K562 (cell line): ENCODE measurements at regions not wholly inside any gene's neighbourhood (a gene's known extent, or its start where the extent isn't known, plus 50 kb on each side); places are given as distances from the start of the nearest gene placed in this dataset.

Experiments used
- CBFB ChIP-seq: sonication (generic); formaldehyde crosslinking; IDR thresholded peaks from 2 replicates; pipeline ENCODE4 v1.4.0; 2020; ENCODE audit warnings: mild to moderate bottlenecking, missing genetic modification reagents
- ERF ChIP-seq: fragments of 450-650 bp; formaldehyde crosslinking; IDR thresholded peaks from 2 replicates; pipeline ENCODE4 v1.4.0; 2020; ENCODE audit warnings: mild to moderate bottlenecking, mixed read lengths
- GATAD2A ChIP-seq: fragments of 450-650 bp; IDR thresholded peaks from 2 replicates; pipeline ENCODE4 v1.6.1; 2017
- HCFC1 ChIP-seq: IDR thresholded peaks from 2 replicates; pipeline ENCODE4 v1.6.1; 2012; ENCODE audit warnings: low read depth, low read length, improper control_type of control experiment
- HDAC6 ChIP-seq: IDR thresholded peaks from 2 replicates; pipeline ENCODE4 v1.6.1; 2012; ENCODE audit warnings: low read depth, mild to moderate bottlenecking, control low read depth, inconsistent platforms, low read length, moderate library complexity
- KLF1 ChIP-seq: fragments of 450-650 bp; IDR thresholded peaks from 2 replicates; pipeline ENCODE4 v1.6.1; 2016; ENCODE audit warnings: missing genetic modification characterization, missing compliant biosample characterization
- MCM3 ChIP-seq: fragments of 450-650 bp; IDR thresholded peaks from 2 replicates; pipeline ENCODE4 v1.6.1; 2016
- NCOA2 ChIP-seq, 2 experiments: fragments of 450-650 bp; IDR thresholded peaks; 2 replicates each; pipeline ENCODE4 v1.6.1; 2018; ENCODE audit warnings: mild to moderate bottlenecking in 2 of 2, moderate library complexity in 1 of 2; ENCODE audit not compliant: partially characterized antibody in 2 of 2
- PCBP2 ChIP-seq: fragments of 200-400 bp; formaldehyde crosslinking; IDR thresholded peaks from 2 replicates; pipeline ENCODE4 v1.6.1; 2018; ENCODE audit warnings: low read length, low read depth, mild to moderate bottlenecking, moderate library complexity; ENCODE audit not compliant: poor library complexity, severe bottlenecking
- RBM34 ChIP-seq: fragments of 200-400 bp; formaldehyde crosslinking; IDR thresholded peaks from 2 replicates; pipeline ENCODE4 v1.6.1; 2018; ENCODE audit warnings: low read length, borderline replicate concordance; ENCODE audit not compliant: insufficient read depth
- RCOR1 ChIP-seq, 2 experiments: IDR thresholded peaks; 2 replicates each; pipeline ENCODE4 v1.6.1; 2012; ENCODE audit warnings: low read depth in 2 of 2, low read length in 2 of 2, borderline replicate concordance in 1 of 2, improper control_type of control experiment in 1 of 2
- SRSF9 ChIP-seq: fragments of 200-400 bp; formaldehyde crosslinking; IDR thresholded peaks from 2 replicates; pipeline ENCODE4 v1.6.1; 2017; ENCODE audit warnings: low read depth, low read length, borderline replicate concordance
- TEAD1 ChIP-seq, 2 experiments: fragments of 450-650 bp in 1 of 2; sonication (generic) in 1 of 2; formaldehyde crosslinking; IDR thresholded peaks; 2 replicates each; pipeline versions ENCODE4 v1.4.0 to v1.8.0; 2020 to 2022; ENCODE audit warnings: mild to moderate bottlenecking in 2 of 2, missing genetic modification reagents in 1 of 2
- ZBTB8A ChIP-seq: fragments of 450-650 bp; IDR thresholded peaks from 2 replicates; pipeline ENCODE4 v1.6.1; 2018; ENCODE audit warnings: mild to moderate bottlenecking, moderate library complexity; ENCODE audit not compliant: partially characterized antibody
- ZNF263 ChIP-seq: sonication (generic); formaldehyde crosslinking; IDR thresholded peaks from 2 replicates; pipeline ENCODE4 v1.8.0; 2022; ENCODE audit warnings: mild to moderate bottlenecking, missing genetic modification reagents, borderline replicate concordance
- ZNF311 ChIP-seq: fragments of 250-450 bp; sonication (Bioruptor Pico); IDR thresholded peaks from 2 replicates; pipeline ENCODE4 v1.4.0; 2020; ENCODE audit warnings: mild to moderate bottlenecking, moderate library complexity
- ZNF444 ChIP-seq: fragments of 250-450 bp; sonication (Bioruptor Pico); IDR thresholded peaks from 2 replicates; pipeline ENCODE4 v1.4.0; 2020; ENCODE audit warnings: mild to moderate bottlenecking, moderate library complexity
- ZNF785 ChIP-seq: fragments of 250-450 bp; sonication (Bioruptor Pico); IDR thresholded peaks from 2 replicates; pipeline ENCODE4 v1.4.0; 2020; ENCODE audit warnings: mild to moderate bottlenecking
- ZNF79 ChIP-seq: fragments of 250-450 bp; sonication (Bioruptor Pico); IDR thresholded peaks from 2 replicates; pipeline ENCODE4 v1.4.0; 2020; ENCODE audit warnings: low read depth, mild to moderate bottlenecking, moderate library complexity
- ZNF830 ChIP-seq: fragments of 250-450 bp; sonication (Bioruptor Pico); IDR thresholded peaks from 2 replicates; pipeline ENCODE4 v1.5.0; 2021; ENCODE audit warnings: mild to moderate bottlenecking
- TF ChIP-seq, protein P1 (sequence below), 2 experiments: IDR thresholded peaks; 2 replicates each; pipeline ENCODE4 v1.6.1; 2012; ENCODE audit warnings: improper control_type of control experiment in 2 of 2, low read depth in 2 of 2, low read length in 2 of 2, borderline replicate concordance in 1 of 2
- TF ChIP-seq, protein P2 (sequence below): fragments of 450-650 bp; IDR thresholded peaks from 2 replicates; pipeline ENCODE4 v1.6.1; 2017; ENCODE audit warnings: antibody characterized with exemption, mild to moderate bottlenecking

DNA sequence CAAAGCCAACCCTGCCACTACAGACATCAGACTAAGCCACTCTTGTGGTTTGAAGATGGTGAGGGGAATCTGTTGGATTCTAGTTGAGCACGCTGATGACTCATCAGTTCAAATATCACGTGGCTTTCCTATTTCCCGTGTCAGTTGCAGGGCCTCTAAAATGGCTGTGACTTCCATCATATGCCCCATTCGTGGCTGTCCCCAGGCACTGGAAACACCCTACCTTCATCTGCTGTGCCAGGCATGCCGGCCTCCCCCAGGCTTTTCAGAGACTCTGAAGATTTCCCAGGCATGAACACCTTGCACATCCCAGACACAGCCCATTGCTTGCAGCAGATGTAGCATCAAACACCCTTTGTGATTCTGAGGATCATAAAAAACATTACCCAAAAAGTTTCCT lies 659.9 kb downstream of the UQCRFS1 start (continued):
- TF ChIP-seq, protein P1, sequence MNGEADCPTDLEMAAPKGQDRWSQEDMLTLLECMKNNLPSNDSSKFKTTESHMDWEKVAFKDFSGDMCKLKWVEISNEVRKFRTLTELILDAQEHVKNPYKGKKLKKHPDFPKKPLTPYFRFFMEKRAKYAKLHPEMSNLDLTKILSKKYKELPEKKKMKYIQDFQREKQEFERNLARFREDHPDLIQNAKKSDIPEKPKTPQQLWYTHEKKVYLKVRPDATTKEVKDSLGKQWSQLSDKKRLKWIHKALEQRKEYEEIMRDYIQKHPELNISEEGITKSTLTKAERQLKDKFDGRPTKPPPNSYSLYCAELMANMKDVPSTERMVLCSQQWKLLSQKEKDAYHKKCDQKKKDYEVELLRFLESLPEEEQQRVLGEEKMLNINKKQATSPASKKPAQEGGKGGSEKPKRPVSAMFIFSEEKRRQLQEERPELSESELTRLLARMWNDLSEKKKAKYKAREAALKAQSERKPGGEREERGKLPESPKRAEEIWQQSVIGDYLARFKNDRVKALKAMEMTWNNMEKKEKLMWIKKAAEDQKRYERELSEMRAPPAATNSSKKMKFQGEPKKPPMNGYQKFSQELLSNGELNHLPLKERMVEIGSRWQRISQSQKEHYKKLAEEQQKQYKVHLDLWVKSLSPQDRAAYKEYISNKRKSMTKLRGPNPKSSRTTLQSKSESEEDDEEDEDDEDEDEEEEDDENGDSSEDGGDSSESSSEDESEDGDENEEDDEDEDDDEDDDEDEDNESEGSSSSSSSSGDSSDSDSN (IDR thresholded peaks at IDR 0.05; ENCODE audit: borderline replicate concordance in 1 of 2, low read depth in 2 of 2, low read length in 2 of 2) = no peak
- TF ChIP-seq SRSF9 (no peak), RBM34 (no peak), RCOR1 (IDR thresholded peaks at IDR 0.05; ENCODE audit: borderline replicate concordance in 1 of 2, low read depth in 2 of 2, low read length in 2 of 2) (no peak), PCBP2 (no peak), ZNF263 (CRISPR knock-in tag) (no peak), MCM3 (no peak), NCOA2 (IDR thresholded peaks at IDR 0.05; ENCODE audit: partially characterized antibody in 2 of 2) (no peak), TEAD1 (CRISPR knock-in tag; IDR thresholded peaks at IDR 0.05) (peak in 1 of 2 experiments; percentile 83; a peak in 2 of 4 replicates), ERF (CRISPR knock-in tag) (no peak), ZNF830 (CRISPR knock-in tag) (no peak), ZNF311 (peak; percentile 85), HDAC6 (no peak), ZNF444 (CRISPR knock-in tag) (peak; percentile 66; the same call in 1 of the 2 replicates), ZNF785 (CRISPR knock-in tag) (no peak), KLF1 (tag) (no peak), GATAD2A (no peak), ZNF79 (CRISPR knock-in tag) (peak; percentile 75), ZBTB8A (no peak), HCFC1 (no peak), CBFB (CRISPR knock-in tag) (no peak)
- TF ChIP-seq, protein P2, sequence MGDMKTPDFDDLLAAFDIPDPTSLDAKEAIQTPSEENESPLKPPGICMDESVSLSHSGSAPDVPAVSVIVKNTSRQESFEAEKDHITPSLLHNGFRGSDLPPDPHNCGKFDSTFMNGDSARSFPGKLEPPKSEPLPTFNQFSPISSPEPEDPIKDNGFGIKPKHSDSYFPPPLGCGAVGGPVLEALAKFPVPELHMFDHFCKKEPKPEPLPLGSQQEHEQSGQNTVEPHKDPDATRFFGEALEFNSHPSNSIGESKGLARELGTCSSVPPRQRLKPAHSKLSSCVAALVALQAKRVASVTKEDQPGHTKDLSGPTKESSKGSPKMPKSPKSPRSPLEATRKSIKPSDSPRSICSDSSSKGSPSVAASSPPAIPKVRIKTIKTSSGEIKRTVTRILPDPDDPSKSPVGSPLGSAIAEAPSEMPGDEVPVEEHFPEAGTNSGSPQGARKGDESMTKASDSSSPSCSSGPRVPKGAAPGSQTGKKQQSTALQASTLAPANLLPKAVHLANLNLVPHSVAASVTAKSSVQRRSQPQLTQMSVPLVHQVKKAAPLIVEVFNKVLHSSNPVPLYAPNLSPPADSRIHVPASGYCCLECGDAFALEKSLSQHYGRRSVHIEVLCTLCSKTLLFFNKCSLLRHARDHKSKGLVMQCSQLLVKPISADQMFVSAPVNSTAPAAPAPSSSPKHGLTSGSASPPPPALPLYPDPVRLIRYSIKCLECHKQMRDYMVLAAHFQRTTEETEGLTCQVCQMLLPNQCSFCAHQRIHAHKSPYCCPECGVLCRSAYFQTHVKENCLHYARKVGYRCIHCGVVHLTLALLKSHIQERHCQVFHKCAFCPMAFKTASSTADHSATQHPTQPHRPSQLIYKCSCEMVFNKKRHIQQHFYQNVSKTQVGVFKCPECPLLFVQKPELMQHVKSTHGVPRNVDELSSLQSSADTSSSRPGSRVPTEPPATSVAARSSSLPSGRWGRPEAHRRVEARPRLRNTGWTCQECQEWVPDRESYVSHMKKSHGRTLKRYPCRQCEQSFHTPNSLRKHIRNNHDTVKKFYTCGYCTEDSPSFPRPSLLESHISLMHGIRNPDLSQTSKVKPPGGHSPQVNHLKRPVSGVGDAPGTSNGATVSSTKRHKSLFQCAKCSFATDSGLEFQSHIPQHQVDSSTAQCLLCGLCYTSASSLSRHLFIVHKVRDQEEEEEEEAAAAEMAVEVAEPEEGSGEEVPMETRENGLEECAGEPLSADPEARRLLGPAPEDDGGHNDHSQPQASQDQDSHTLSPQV = peak; percentile 98
